ENCODE measurements at regions not wholly inside any gene's neighbourhood (a gene's known extent, or its start where the extent isn't known, plus 50 kb on each side); places are given as distances from the start of the nearest gene placed in this dataset.

Small RNA genes lying in the stretch of these regions (small RNA-seq; reads per million reads assigned to genes)
- 0 reads per million in 6 experiments for gene MTRNR2L9
